OCI-LY3 (cell line): ENCODE measurements at regions not wholly inside any gene's neighbourhood (a gene's known extent, or its start where the extent isn't known, plus 50 kb on each side); places are given as distances from the start of the nearest gene placed in this dataset.

Source experiments
- H2AFZ ChIP-seq: fragments of 200-600, 300-600 bp; shearing (Covaris generic); 2 replicates; pipeline ENCODE4 v1.6.0; 2014; ENCODE audit warnings: antibody characterized with exemption, low read depth, low read length
- H3K27ac ChIP-seq: fragments of 200-600, 300-600 bp; sonication (generic); 2 replicates; pipeline ENCODE4 v1.5.1; 2014; ENCODE audit warnings: mild to moderate bottlenecking, low read length, moderate library complexity, mixed read lengths
- H3K27me3 ChIP-seq: fragments of 200-600, 300-600 bp; sonication (generic); 2 replicates; pipeline ENCODE4 v1.6.1; 2014; ENCODE audit warnings: low read depth, low read length, mixed read lengths
- H3K36me3 ChIP-seq: fragments of 200-600, 300-600 bp; sonication (generic); replicated peaks from 2 replicates; pipeline ENCODE3; 2014; ENCODE audit warnings: low read depth, low read length, mixed read lengths
- H3K4me1 ChIP-seq: fragments of 300-600, 200-600 bp; sonication (generic); 2 replicates; pipeline ENCODE4 v1.6.1; 2014; ENCODE audit warnings: low read length, mixed read lengths
- H3K4me2 ChIP-seq: fragments of 200-600, 300-600 bp; sonication (generic); 2 replicates; pipeline ENCODE4 v1.6.1; 2014; ENCODE audit warnings: low read length, mixed read lengths
- H3K4me3 ChIP-seq: fragments of 300-600, 200-600 bp; sonication (generic); 2 replicates; pipeline ENCODE4 v1.5.1; 2014; ENCODE audit warnings: antibody characterized with exemption, mild to moderate bottlenecking, low read length, moderate library complexity
- H3K79me2 ChIP-seq: fragments of 300-600, 200-600 bp; shearing (Covaris generic); 2 replicates; pipeline ENCODE4 v1.6.1; 2014; ENCODE audit warnings: mild to moderate bottlenecking, low read length, mixed read lengths
- H3K9ac ChIP-seq: fragments of 300-600, 200-600 bp; shearing (Covaris generic); 2 replicates; pipeline ENCODE4 v1.6.0; 2014; ENCODE audit warnings: mild to moderate bottlenecking, low read length, moderate library complexity
- H3K9me3 ChIP-seq: fragments of 200-600, 300-600 bp; shearing (Covaris generic); 2 replicates; pipeline ENCODE4 v1.6.1; 2014; ENCODE audit warnings: low read length, mixed read lengths; ENCODE audit not compliant: insufficient read depth
- H4K20me1 ChIP-seq: fragments of 200-600, 300-600 bp; sonication (generic); 2 replicates; pipeline ENCODE4 v1.6.1; 2016; ENCODE audit warnings: low read length, mixed read lengths; ENCODE audit not compliant: insufficient read depth
- CTCF ChIP-seq: fragments of 200-600, 300-600 bp; sonication (generic); IDR thresholded peaks from 2 replicates; pipeline ENCODE4 v1.5.1; 2014; ENCODE audit warnings: antibody characterized with exemption, low read length, low read depth
- EZH2phosphoT487 ChIP-seq: fragments of 200-600 bp; shearing (Covaris generic); IDR thresholded peaks from 2 replicates; pipeline ENCODE4 v1.6.1; 2018; ENCODE audit warnings: antibody characterized with exemption, mixed run types, low read depth

GRCh38 chr9:1222511-1222910 is 172.4 kb downstream of the DMRT2 start:
- Histone ChIP-seq H3K4me2 (no peak overlapping the region), H3K27ac (no peak overlapping the region), H3K4me3 (no peak overlapping the region), H3K27me3 (no peaks in the 10 kb centered on the region), H4K20me1 (no peaks in the 10 kb centered on the region), H3K9ac (no peak overlapping the region), H3K79me2 (no peaks in the 10 kb centered on the region), H3K9me3 (no peaks in the 10 kb centered on the region), H3K36me3 (no peaks in the 10 kb centered on the region), H3K4me1 (no peaks in the 10 kb centered on the region), H2AFZ (no peak overlapping the region)
- TF ChIP-seq CTCF (no peak), EZH2phosphoT487 (no peak)

- Histone ChIP-seq H2AFZ (no peak overlapping the region), H3K4me1 (no peaks in the 10 kb centered on the region), H3K4me2 (no peak overlapping the region), H3K27ac (no peak overlapping the region), H3K9ac (no peak overlapping the region), H3K36me3 (no peaks in the 10 kb centered on the region), H3K9me3 (no peaks in the 10 kb centered on the region), H3K79me2 (no peaks in the 10 kb centered on the region), H4K20me1 (no peaks in the 10 kb centered on the region), H3K27me3 (no peaks in the 10 kb centered on the region), H3K4me3 (no peak overlapping the region)
- TF ChIP-seq CTCF = no peak
- no peak for TF ChIP-seq EZH2phosphoT487
Measured at GRCh38 chr9:1231998-1232919, 182.1 kb downstream of the DMRT2 start.

GRCh38 chr9:1233568-1233967 is 183.4 kb downstream of the DMRT2 start:
- H3K9me3 ChIP-seq = no peaks in the 10 kb centered on the region
- no peak overlapping the region for H3K27ac ChIP-seq
- no peaks in the 10 kb centered on the region for H3K27me3 ChIP-seq
- no peaks in the 10 kb centered on the region for H3K36me3 ChIP-seq
- no peak overlapping the region for H3K9ac ChIP-seq
- no peak overlapping the region for H3K4me3 ChIP-seq
- no peak overlapping the region for H3K4me2 ChIP-seq
- no peaks in the 10 kb centered on the region for H4K20me1 ChIP-seq
- no peaks in the 10 kb centered on the region for H3K79me2 ChIP-seq
- H2AFZ ChIP-seq = no peak overlapping the region
- TF ChIP-seq CTCF = no peak
- TF ChIP-seq EZH2phosphoT487 = no peak
- no peaks in the 10 kb centered on the region for H3K4me1 ChIP-seq

GRCh38 chr9:1235650-1236049 is 185.5 kb downstream of the DMRT2 start:
- Histone ChIP-seq H3K4me1 (no peaks in the 10 kb centered on the region), H3K79me2 (no peaks in the 10 kb centered on the region), H3K36me3 (no peaks in the 10 kb centered on the region), H3K9ac (no peak overlapping the region), H2AFZ (no peak overlapping the region), H3K27me3 (no peaks in the 10 kb centered on the region), H3K27ac (no peak overlapping the region), H3K4me3 (no peak overlapping the region), H3K9me3 (no peaks in the 10 kb centered on the region), H3K4me2 (no peak overlapping the region), H4K20me1 (no peaks in the 10 kb centered on the region)
- TF ChIP-seq CTCF (no peak), EZH2phosphoT487 (no peak)
